ENCODE measurements at regions not wholly inside any gene's neighbourhood (a gene's known extent, or its start where the extent isn't known, plus 50 kb on each side); places are given as distances from the start of the nearest gene placed in this dataset.
"Not testable (repeated sequence)": the region's sequence is repeated elsewhere in the genome, so short reads cannot be mapped to it uniquely, and the experiment has no call there.

DNA sequence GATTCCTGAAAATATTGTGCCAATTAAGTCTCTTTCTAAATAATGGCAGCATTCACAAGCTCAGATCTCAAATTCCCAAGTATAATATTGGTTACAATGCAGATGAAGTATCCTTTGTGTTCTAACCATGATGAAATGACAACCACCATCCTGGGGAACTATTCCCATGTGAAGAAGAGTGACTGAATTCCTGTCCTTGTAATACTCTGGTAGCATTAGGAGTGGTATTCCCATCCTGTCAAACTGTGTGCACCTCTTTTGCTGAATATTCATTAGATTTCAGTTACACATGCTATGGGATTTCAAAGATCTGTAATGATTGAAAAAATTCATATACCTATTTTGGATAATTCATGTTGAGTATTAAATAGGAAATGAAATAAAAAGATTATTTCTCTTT is 86.1 kb upstream of the SMIM30 start:
- DNase-seq: no peak

DNA sequence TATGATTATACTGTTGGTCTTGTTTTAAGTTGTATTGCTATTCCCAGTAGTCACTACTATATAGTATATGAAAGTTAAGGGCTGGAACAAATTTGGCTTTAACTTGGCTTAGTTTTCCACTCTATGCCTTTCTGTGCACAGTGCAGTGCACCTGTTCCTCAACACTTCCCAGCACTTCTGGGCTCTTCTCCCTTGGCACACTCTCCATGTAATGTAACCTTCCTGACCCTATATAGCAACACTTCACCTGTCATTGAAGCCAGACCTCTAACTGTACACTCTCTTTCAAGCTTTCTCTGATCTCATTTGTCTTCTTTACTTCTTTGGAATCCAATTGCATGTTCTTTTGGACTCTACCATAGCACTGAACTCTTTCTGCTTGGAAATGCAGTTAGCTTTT is 83.9 kb upstream of the SMIM30 start:
- DNase-seq: no peak

DNA sequence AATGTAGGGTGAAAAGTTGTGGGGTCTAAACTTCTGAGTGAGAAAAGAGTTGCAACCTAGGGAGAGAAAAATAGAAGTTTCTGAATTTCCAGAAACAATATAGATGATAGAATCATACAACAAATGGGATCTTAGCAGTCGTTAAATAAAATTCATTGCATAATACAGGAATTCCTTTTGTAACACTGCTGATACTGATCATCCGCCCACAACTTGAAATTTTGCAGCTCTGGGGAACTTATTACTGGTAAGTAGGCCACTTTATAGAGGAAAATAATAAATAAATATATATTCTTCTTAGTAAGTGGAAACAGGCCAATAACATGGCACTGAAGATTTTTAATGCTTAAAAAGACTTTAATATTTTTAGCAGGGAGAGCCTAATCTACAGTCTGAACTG is 81.9 kb upstream of the SMIM30 start:
- no peak for DNase-seq

DNA sequence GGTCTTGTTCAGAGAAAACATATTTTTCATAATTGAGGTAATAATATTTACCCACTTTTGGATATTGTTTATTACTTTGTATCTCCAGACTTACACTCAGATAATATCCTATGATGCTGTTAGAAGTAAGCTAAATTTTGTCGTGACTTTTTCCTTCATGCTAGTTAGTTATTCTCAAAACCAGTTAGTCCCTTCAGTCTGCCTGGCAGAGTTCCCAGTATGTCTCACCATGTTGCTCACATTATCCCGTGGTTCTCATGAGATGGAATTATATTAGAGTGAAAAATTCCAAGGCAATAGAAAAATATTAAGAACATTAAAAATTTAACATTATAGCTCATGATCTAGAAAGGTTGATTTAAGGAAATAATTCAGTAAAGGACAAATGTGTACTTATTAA is 81.5 kb upstream of the SMIM30 start:
- no peak for DNase-seq

DNA sequence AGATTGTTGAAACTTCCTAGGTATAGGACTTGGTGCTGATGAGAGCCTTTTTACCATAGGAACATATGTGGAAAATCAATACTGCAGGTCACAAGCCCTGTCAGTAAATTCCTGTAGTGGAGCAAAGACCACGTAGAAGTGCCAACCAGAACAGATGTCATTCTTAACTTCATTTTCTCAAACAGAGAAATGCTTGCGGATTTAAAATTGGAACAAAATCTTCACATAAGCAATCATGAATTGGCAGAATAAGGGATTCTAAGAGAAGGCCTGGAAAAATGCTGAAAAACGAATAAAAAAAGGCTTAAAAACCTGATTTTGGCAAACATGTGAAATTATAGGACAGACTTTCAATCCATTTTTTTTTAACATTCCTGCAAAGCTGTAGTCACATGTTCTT is 80.8 kb upstream of the SMIM30 start:
- DNase-seq: no peak

DNA sequence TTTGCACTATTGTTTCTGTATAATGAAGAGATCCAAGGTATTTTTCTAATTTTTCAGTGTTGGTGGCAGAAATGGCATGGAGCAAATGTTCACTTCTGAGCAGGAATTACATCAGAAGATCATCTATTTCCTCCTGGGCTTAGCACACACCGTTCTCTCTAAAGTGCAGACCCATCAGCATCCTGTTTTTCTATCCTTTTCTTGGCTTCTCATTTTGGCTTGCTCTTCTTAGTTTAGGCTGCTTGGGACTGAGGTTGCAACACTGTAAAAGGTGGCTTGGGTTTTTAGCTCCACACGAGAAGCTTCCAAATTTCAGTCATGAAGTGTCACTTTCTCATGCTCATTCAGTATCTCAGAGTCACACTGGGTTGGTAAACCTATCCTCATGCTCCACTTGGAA is 79.9 kb upstream of the SMIM30 start:
- DNase-seq: no peak

DNA sequence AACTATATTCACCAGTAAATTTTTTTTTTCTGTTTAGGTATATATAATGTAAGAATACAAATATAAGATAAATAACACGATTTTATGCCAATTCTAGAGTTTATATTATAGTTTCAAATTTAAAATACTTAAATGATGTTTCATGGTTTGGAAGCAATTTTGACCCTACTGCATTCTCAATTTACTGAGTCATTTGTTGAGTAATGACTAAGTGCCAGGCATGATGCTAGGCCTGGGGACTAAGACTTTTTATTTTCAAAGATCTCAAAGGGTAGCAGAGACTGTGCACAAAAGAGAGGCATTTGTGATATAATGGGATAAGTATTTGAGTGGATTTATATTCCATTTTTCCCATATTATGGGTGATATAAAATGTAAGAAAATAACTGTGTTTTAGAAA is 78.9 kb upstream of the SMIM30 start:
- DNase-seq: no peak

DNA sequence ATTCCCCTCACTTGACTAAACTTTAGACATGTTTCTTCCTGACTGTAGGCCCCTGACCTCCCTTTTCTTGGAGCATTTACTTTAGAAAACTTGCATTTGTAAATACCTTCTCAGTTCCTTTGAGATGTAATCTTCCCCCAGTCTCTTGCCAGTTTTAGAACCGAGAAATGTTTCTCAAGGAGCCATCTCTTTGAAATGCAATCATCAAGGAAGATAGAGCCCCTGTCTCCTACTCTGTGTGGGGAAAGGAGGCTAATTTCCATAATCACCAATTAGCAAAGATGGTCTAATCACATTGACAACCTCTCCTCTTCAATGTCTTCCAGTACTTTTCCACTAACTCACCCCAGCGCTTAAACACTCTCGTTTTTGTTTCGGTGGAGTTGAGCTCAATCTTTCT is 70.0 kb upstream of the SMIM30 start:
- DNase-seq: no peak

DNA sequence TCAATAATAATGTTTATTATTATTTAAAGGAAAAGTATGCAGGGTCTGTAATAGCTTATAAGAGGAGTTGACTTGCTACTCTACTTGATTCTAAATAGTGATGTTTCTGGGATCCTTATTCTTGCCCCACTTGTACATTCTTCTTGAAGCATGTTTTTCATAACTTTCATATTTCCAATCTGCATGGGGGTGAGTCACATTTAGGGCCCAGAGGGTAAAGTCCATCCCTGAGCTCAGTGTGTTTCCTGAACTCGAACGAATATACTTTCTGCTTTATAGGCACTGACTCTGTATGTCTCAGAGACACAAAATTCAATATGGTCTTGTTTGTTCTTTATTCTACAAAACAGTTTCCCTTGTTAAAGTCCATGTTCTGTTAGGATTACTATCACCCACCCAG is 61.0 kb upstream of the SMIM30 start:
- no peak for DNase-seq

DNA sequence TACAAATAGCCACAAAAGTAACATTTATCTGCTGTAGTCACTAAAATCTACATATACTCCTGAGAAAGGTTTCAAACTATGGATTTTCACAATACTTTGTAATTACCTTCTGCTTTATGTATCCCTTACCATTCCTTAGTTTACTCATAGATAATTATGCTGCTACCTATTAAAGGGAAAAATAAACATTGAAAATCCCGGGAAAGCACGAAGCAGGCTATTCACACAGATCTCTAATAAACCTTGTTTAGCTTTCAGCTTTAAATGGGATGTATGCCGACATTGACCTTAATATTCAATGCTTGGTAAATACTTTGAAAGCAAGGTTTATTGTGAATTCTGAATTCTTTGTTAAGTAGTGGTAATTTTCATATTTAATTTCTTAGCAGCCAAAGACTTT is 58.5 kb upstream of the SMIM30 start:
- DNase-seq: no peak

DNA sequence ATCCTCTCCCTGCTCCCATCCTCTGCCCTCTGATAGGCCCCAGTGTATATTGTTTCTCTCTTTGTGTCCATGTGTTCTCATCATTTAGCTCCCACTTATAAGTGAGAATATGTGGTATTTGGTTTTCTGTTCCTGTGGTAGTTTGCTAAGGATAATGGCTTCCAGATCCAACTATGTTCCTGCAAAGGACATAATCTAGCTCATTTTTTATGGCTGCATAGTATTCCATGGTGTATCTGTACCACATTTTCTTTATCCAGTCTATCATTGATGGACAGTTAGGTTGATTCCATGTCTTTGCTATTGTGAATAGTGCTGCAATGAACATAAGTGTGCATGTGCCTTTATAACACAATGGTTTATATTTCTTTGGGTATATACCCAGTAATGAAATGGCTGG is 57.8 kb upstream of the SMIM30 start:
- not testable (repeated sequence) for DNase-seq

DNA sequence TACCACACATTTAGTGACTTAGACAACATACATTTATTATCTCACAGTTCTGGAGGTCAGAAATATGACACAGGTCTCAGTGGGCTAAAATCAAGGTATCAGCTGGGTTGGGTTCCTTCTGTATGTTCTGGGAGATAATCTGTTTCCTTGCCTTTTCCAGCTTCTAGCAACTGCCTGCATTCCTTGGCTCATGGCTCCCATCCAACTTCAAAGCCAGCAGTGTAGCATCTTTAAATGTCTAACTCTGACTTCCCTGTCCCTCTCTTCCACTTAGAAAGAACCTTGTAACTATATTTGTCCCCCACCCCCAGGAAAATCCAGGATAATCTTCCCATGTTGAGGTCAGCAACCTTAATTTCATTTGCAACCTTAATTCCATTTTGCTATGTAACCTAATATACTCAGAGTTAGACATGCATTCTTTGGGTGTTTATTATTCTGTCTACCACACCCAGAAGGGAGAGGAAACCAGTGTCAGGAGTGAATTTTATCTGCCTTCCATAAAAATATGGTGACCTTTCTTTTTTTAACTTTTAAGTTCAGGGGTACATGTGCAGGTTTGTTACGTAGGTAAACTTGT is 57.3 kb upstream of the SMIM30 start:
- no peak for DNase-seq

DNA sequence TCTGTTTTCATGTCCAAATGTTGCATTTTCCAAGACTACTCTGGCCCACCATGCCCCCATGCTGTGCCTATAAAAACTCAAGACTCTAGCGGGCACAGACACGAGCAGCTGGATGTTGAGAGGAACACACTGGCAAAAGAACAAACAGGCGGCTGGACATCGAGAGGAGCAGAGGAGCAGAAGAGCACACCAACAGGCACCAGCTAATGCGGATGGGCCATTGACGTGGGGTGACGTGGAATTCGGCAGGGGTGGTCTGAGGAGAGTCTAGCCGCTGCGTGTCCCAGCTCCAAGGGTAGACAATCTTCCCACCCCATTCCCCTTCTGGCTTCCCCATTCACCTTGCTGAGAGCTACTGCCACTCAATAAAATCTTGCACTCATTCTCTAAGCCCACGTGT is 54.4 kb upstream of the SMIM30 start:
- DNase-seq: no peak

DNA sequence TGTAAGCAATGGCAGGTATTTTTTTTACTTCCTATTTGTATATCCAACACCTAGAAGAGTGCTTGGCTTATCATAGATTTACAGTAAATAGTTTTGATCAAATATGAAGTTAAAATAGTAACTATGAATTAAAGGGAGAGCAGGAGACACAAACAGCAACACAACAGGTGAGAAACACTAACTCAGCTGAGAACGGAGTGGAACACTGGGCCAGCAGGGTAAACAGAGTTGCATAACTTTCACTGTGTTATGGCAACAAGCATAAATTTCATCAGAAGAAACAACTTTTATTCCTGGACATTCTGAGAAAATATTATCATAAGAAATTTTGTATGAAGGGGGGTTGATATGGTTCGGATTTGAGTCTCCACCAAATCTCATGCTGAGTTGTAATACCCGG is 52.2 kb upstream of the SMIM30 start:
- no peak for DNase-seq
